HL-60 (cell line): ENCODE measurements at regions not wholly inside any gene's neighbourhood (a gene's known extent, or its start where the extent isn't known, plus 50 kb on each side); places are given as distances from the start of the nearest gene placed in this dataset.

Experiments
- DNase-seq, 2 experiments: peaks; one replicate each; pipeline ENCODE4 v3.0.0-alpha.2; 2010 to 2020; ENCODE audit warnings: low read depth in 1 of 2, low spot score in 1 of 2
- H3K27ac ChIP-seq: fragments of 250-450 bp; sonication (Bioruptor Pico); replicated peaks from 2 replicates; pipeline ENCODE4 v1.5.1; 2020; ENCODE audit warnings: mild to moderate bottlenecking, moderate library complexity
- H3K27me3 ChIP-seq: fragments of 250-450 bp; sonication (Bioruptor Pico); 2 replicates; pipeline ENCODE4 v1.5.1; 2021; ENCODE audit warnings: mild to moderate bottlenecking, moderate library complexity; ENCODE audit not compliant: insufficient read depth, poor library complexity, severe bottlenecking
- H3K4me3 ChIP-seq: replicated peaks from 2 replicates; pipeline ENCODE4 v1.5.1; 2011; ENCODE audit warnings: mild to moderate bottlenecking, control low read depth, low read length; ENCODE audit not compliant: insufficient read depth
- GABPA ChIP-seq: IDR thresholded peaks from 2 replicates; pipeline ENCODE4 v1.6.1; 2012; ENCODE audit warnings: low read depth
- POLR2AphosphoS5 ChIP-seq: IDR thresholded peaks from 2 replicates; pipeline ENCODE4 v1.6.1; 2012; ENCODE audit warnings: low read depth
- SPI1 ChIP-seq: IDR thresholded peaks from 2 replicates; pipeline ENCODE4 v1.6.1; 2012; ENCODE audit warnings: low read depth, mild to moderate bottlenecking, borderline replicate concordance
- TF ChIP-seq, protein P1 (sequence below): IDR thresholded peaks from 2 replicates; pipeline ENCODE4 v1.6.1; 2012; ENCODE audit warnings: low read depth; ENCODE audit not compliant: insufficient replicate concordance
- TF ChIP-seq, protein P2 (sequence below): IDR thresholded peaks from one replicate; pipeline ENCODE4 v1.5.1; 2011; ENCODE audit warnings: low read length, control low read depth, inconsistent platforms; ENCODE audit not compliant: insufficient read depth

- no peak overlapping the region for H3K27ac ChIP-seq
- DNase-seq, result no peak
- TF ChIP-seq, protein P1, sequence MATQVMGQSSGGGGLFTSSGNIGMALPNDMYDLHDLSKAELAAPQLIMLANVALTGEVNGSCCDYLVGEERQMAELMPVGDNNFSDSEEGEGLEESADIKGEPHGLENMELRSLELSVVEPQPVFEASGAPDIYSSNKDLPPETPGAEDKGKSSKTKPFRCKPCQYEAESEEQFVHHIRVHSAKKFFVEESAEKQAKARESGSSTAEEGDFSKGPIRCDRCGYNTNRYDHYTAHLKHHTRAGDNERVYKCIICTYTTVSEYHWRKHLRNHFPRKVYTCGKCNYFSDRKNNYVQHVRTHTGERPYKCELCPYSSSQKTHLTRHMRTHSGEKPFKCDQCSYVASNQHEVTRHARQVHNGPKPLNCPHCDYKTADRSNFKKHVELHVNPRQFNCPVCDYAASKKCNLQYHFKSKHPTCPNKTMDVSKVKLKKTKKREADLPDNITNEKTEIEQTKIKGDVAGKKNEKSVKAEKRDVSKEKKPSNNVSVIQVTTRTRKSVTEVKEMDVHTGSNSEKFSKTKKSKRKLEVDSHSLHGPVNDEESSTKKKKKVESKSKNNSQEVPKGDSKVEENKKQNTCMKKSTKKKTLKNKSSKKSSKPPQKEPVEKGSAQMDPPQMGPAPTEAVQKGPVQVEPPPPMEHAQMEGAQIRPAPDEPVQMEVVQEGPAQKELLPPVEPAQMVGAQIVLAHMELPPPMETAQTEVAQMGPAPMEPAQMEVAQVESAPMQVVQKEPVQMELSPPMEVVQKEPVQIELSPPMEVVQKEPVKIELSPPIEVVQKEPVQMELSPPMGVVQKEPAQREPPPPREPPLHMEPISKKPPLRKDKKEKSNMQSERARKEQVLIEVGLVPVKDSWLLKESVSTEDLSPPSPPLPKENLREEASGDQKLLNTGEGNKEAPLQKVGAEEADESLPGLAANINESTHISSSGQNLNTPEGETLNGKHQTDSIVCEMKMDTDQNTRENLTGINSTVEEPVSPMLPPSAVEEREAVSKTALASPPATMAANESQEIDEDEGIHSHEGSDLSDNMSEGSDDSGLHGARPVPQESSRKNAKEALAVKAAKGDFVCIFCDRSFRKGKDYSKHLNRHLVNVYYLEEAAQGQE, result no peak
- no peak for TF ChIP-seq POLR2AphosphoS5
- TF ChIP-seq SPI1, result no peak
- TF ChIP-seq, protein P2, sequence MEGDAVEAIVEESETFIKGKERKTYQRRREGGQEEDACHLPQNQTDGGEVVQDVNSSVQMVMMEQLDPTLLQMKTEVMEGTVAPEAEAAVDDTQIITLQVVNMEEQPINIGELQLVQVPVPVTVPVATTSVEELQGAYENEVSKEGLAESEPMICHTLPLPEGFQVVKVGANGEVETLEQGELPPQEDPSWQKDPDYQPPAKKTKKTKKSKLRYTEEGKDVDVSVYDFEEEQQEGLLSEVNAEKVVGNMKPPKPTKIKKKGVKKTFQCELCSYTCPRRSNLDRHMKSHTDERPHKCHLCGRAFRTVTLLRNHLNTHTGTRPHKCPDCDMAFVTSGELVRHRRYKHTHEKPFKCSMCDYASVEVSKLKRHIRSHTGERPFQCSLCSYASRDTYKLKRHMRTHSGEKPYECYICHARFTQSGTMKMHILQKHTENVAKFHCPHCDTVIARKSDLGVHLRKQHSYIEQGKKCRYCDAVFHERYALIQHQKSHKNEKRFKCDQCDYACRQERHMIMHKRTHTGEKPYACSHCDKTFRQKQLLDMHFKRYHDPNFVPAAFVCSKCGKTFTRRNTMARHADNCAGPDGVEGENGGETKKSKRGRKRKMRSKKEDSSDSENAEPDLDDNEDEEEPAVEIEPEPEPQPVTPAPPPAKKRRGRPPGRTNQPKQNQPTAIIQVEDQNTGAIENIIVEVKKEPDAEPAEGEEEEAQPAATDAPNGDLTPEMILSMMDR, result no peak
- no peak for TF ChIP-seq GABPA
- H3K27me3 ChIP-seq, result no peaks in the 10 kb centered on the region
- H3K4me3 ChIP-seq, result no peak overlapping the region
These were observed 100.9 kb upstream of the SERP2 start for GRCh38 chr13:44272692-44273091.

- H3K4me3 ChIP-seq, result no peak overlapping the region
These were observed 100.4 kb upstream of the SERP2 start for GRCh38 chr13:44273216-44273615.

GRCh38 chr13:44273991-44274770, 99.4 kb upstream of the SERP2 start:
- Histone ChIP-seq H3K27me3 (peaks cover 3% of the 10 kb centered on the region), H3K4me3 (no peak overlapping the region), H3K27ac (no peak overlapping the region)
- no peak for TF ChIP-seq SPI1
- TF ChIP-seq, protein P1, result no peak
- TF ChIP-seq, protein P2, result no peak
- no peak for TF ChIP-seq POLR2AphosphoS5
- TF ChIP-seq GABPA, result no peak
- DNase-seq, result no peak

More at GRCh38 chr13:44273216-44273615, 100.4 kb upstream of the SERP2 start:
- DNase-seq, result no peak
- TF ChIP-seq, protein P1, result no peak
- TF ChIP-seq GABPA (no peak), POLR2AphosphoS5 (no peak), SPI1 (no peak)
- TF ChIP-seq, protein P2, result no peak
- Histone ChIP-seq H3K27me3 (no peaks in the 10 kb centered on the region), H3K27ac (no peak overlapping the region)
